Hepatocyte (in vitro differentiated cells): ENCODE measurements at regions not wholly inside any gene's neighbourhood (a gene's known extent, or its start where the extent isn't known, plus 50 kb on each side); places are given as distances from the start of the nearest gene placed in this dataset.

Experiments used
- EZH2 ChIP-seq: fragments of 200-600 bp; sonication (generic); IDR thresholded peaks from 2 replicates; pipeline ENCODE4 v1.6.1; 2016; ENCODE audit warnings: antibody characterized with exemption, mild to moderate bottlenecking, borderline replicate concordance
- TF ChIP-seq, protein P1 (sequence below): fragments of 200-600 bp; sonication (generic); IDR thresholded peaks from 2 replicates; pipeline ENCODE4 v1.5.1; 2016; ENCODE audit warnings: antibody characterized with exemption, mild to moderate bottlenecking; ENCODE audit not compliant: poor library complexity

DNA sequence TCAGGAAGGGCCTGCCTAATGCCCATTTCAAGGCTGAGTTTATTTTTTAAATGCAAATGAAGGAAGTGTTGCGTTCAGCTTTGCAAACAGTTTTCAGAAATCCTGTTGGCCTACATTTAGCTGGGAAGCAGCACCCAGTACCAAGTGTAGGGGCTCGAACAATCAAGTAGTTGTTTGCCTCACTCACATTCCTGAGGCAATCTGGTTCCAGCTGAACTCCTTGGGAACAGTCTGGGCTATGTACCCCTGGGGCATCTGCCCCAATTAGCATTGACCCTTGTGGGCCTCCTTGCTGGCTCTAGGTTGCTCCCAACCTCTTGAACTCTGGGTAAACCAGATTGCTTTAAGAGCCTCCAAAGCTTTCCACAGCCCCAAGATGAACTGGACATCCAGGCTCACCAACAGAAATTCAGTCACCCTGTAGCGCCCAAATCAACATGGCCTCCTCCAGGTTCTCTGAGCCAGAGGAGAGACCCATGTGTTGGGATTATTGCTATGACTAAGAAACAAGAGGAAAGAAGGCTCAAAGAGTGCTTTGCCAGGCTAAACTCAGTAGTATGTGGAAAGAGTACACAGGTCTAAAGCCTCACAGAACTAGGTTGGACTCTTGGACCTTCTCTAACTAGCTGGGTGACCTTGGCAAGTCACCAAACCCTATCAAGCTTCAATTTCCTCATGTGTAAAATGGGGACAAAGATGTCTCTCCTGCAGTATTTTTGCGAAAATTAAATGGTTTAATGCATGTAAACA lies 532.7 kb downstream of the SOX2 start:
- TF ChIP-seq, protein P1, sequence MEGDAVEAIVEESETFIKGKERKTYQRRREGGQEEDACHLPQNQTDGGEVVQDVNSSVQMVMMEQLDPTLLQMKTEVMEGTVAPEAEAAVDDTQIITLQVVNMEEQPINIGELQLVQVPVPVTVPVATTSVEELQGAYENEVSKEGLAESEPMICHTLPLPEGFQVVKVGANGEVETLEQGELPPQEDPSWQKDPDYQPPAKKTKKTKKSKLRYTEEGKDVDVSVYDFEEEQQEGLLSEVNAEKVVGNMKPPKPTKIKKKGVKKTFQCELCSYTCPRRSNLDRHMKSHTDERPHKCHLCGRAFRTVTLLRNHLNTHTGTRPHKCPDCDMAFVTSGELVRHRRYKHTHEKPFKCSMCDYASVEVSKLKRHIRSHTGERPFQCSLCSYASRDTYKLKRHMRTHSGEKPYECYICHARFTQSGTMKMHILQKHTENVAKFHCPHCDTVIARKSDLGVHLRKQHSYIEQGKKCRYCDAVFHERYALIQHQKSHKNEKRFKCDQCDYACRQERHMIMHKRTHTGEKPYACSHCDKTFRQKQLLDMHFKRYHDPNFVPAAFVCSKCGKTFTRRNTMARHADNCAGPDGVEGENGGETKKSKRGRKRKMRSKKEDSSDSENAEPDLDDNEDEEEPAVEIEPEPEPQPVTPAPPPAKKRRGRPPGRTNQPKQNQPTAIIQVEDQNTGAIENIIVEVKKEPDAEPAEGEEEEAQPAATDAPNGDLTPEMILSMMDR: no peak
- TF ChIP-seq EZH2: no peak
